HEK293 (cell line): ENCODE measurements at regions not wholly inside any gene's neighbourhood (a gene's known extent, or its start where the extent isn't known, plus 50 kb on each side); places are given as distances from the start of the nearest gene placed in this dataset.

ENCODE experiments used
- BCL11A ChIP-seq: fragments of 450-650 bp; formaldehyde crosslinking; IDR thresholded peaks from 2 replicates; pipeline ENCODE4 v1.5.1; 2016; ENCODE audit warnings: low read depth, missing biosample characterization, missing genetic modification characterization
- RBAK ChIP-seq: fragments of 450-650 bp; formaldehyde crosslinking; IDR thresholded peaks from 2 replicates; pipeline ENCODE4 v1.5.1; 2016; ENCODE audit warnings: missing biosample characterization, missing genetic modification characterization
- ZBTB8A ChIP-seq: fragments of 450-650 bp; formaldehyde crosslinking; IDR thresholded peaks from 2 replicates; pipeline ENCODE4 v1.5.1; 2016; ENCODE audit warnings: missing biosample characterization, missing genetic modification characterization
- ZNF274 ChIP-seq, 2 experiments: fragments of 200-500 bp in 1 of 2; fragments of 450-650 bp in 1 of 2; sonication (Bioruptor generic) in 1 of 2; formaldehyde crosslinking in 1 of 2; IDR thresholded peaks; 2 replicates each; pipeline versions ENCODE4 v1.5.1 to v1.6.1; 2014 to 2016; ENCODE audit warnings: borderline replicate concordance in 1 of 2, inconsistent platforms in 1 of 2, low read length in 1 of 2, missing biosample characterization in 1 of 2, missing genetic modification characterization in 1 of 2
- ZNF423 ChIP-seq: fragments of 450-650 bp; formaldehyde crosslinking; IDR thresholded peaks from 2 replicates; pipeline ENCODE4 v1.5.1; 2016; ENCODE audit warnings: missing biosample characterization, missing genetic modification characterization
- ZSCAN30 ChIP-seq: fragments of 450-650 bp; IDR thresholded peaks from 2 replicates; pipeline ENCODE4 v1.5.1; 2018; ENCODE audit warnings: missing biosample characterization, mild to moderate bottlenecking, missing genetic modification characterization, moderate library complexity
- ZXDB ChIP-seq: fragments of 450-650 bp; formaldehyde crosslinking; IDR thresholded peaks from 2 replicates; pipeline ENCODE4 v1.5.1; 2016; ENCODE audit warnings: missing biosample characterization, missing genetic modification characterization
- TF ChIP-seq, protein P1 (sequence below): fragments of 450-650 bp; IDR thresholded peaks from 2 replicates; pipeline ENCODE4 v1.5.1; 2018; ENCODE audit warnings: missing biosample characterization, mild to moderate bottlenecking, missing genetic modification characterization
- TF ChIP-seq, protein P2 (sequence below): fragments of 450-650 bp; formaldehyde crosslinking; IDR thresholded peaks from 2 replicates; pipeline ENCODE4 v1.5.1; 2016; ENCODE audit warnings: missing biosample characterization, missing genetic modification characterization

DNA sequence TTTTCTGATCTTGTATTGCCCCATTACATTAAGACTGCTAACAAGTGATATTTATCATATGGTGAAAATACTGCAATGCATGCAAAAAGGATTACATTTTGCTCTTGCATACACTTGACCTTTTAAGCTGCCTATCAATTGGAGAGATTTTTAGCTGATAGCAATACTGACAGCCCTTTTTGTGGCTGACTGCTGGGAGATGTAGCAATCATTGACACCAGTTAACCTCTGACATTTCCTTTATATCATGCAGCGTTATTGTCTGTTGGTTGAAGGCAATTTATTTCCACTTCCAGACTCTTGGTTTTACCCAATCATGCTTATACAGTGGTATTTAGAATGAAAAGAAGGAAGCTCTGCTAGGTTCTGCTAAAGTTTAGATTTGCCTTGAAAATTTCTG, 364.0 kb downstream of the LMO7 start:
- TF ChIP-seq, protein P1, sequence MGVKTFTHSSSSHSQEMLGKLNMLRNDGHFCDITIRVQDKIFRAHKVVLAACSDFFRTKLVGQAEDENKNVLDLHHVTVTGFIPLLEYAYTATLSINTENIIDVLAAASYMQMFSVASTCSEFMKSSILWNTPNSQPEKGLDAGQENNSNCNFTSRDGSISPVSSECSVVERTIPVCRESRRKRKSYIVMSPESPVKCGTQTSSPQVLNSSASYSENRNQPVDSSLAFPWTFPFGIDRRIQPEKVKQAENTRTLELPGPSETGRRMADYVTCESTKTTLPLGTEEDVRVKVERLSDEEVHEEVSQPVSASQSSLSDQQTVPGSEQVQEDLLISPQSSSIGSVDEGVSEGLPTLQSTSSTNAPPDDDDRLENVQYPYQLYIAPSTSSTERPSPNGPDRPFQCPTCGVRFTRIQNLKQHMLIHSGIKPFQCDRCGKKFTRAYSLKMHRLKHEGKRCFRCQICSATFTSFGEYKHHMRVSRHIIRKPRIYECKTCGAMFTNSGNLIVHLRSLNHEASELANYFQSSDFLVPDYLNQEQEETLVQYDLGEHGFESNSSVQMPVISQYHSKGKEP: no peak
- TF ChIP-seq, protein P2, sequence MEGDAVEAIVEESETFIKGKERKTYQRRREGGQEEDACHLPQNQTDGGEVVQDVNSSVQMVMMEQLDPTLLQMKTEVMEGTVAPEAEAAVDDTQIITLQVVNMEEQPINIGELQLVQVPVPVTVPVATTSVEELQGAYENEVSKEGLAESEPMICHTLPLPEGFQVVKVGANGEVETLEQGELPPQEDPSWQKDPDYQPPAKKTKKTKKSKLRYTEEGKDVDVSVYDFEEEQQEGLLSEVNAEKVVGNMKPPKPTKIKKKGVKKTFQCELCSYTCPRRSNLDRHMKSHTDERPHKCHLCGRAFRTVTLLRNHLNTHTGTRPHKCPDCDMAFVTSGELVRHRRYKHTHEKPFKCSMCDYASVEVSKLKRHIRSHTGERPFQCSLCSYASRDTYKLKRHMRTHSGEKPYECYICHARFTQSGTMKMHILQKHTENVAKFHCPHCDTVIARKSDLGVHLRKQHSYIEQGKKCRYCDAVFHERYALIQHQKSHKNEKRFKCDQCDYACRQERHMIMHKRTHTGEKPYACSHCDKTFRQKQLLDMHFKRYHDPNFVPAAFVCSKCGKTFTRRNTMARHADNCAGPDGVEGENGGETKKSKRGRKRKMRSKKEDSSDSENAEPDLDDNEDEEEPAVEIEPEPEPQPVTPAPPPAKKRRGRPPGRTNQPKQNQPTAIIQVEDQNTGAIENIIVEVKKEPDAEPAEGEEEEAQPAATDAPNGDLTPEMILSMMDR: no peak
- no peak for TF ChIP-seq RBAK (tag by site-specific recombination)
- TF ChIP-seq ZNF423 (tag by site-specific recombination): no peak
- TF ChIP-seq ZBTB8A (tag by site-specific recombination): no peak
- TF ChIP-seq ZXDB (tag by site-specific recombination): no peak
- TF ChIP-seq BCL11A (tag by site-specific recombination): no peak
- no peak for TF ChIP-seq ZNF274 (IDR thresholded peaks at IDR 0.05; ENCODE audit: low read length)
- TF ChIP-seq ZNF274 (tag by site-specific recombination; IDR thresholded peaks at IDR 0.05; ENCODE audit: borderline replicate concordance): no peak
- TF ChIP-seq ZSCAN30 (tag by site-specific recombination): no peak
